NB4 (cell line): ENCODE measurements at regions not wholly inside any gene's neighbourhood (a gene's known extent, or its start where the extent isn't known, plus 50 kb on each side); places are given as distances from the start of the nearest gene placed in this dataset.

Experiments
- POLR2A ChIP-seq: IDR thresholded peaks from 2 replicates; pipeline ENCODE4 v1.6.1; 2011; ENCODE audit warnings: mild to moderate bottlenecking; ENCODE audit not compliant: insufficient read length; ENCODE audit errors: extremely low read depth
- TF ChIP-seq, protein P1 (sequence below): IDR thresholded peaks from one replicate; pipeline ENCODE4 v1.5.1; 2012; ENCODE audit warnings: low read depth, low read length

DNA sequence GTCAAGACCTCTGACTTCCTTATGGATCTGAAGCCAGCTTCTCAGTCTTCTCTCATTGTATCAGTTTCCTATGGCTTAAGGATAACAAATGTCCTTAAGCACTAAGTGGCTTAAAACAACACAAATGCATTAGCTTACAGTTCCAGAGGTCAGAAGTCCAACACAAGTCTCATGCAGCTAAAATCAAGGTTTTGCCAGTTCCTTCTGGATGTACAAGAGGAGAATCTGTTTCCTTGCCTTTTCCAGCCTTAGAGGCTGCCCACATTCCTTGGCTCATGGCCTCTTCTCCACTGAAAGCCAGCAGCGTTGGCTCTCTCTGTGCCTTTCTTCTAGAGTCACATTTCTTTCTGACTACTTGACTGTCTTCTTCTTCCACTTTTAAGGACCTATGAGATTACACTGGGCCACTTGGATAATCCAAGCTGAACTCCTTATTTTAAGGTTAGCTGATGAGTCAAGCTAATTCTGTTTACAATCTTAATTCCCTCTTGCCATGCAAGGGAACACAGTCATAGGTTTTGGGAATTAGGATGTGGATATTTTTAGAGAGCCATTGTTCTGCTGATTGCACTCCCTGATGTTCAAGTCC, 179.0 kb downstream of the BCAS1 start:
- TF ChIP-seq POLR2A = no peak
- TF ChIP-seq, protein P1, sequence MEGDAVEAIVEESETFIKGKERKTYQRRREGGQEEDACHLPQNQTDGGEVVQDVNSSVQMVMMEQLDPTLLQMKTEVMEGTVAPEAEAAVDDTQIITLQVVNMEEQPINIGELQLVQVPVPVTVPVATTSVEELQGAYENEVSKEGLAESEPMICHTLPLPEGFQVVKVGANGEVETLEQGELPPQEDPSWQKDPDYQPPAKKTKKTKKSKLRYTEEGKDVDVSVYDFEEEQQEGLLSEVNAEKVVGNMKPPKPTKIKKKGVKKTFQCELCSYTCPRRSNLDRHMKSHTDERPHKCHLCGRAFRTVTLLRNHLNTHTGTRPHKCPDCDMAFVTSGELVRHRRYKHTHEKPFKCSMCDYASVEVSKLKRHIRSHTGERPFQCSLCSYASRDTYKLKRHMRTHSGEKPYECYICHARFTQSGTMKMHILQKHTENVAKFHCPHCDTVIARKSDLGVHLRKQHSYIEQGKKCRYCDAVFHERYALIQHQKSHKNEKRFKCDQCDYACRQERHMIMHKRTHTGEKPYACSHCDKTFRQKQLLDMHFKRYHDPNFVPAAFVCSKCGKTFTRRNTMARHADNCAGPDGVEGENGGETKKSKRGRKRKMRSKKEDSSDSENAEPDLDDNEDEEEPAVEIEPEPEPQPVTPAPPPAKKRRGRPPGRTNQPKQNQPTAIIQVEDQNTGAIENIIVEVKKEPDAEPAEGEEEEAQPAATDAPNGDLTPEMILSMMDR = no peak
